ENCODE measurements at regions not wholly inside any gene's neighbourhood (a gene's known extent, or its start where the extent isn't known, plus 50 kb on each side); places are given as distances from the start of the nearest gene placed in this dataset.

- TF ChIP-seq GTF2F1 (IDR thresholded peaks at IDR 0.05; ENCODE audit: borderline replicate concordance, low read depth, low read length) (no peak), CTCF (IDR thresholded peaks at IDR 0.05; ENCODE audit: control extremely low read depth in 1 of 3, insufficient read depth in 1 of 3, low read depth in 1 of 3, low read length in 3 of 3) (no peak), CBX5 (IDR thresholded peaks at IDR 0.05; ENCODE audit: low read depth, low read length) (no peak), POLR2AphosphoS5 (IDR thresholded peaks at IDR 0.05; ENCODE audit: low read depth, low read length) (no peak), RNF2 (IDR thresholded peaks at IDR 0.05; ENCODE audit: borderline replicate concordance, low read depth, low read length, missing control alignments, poor library complexity, severe bottlenecking) (no peak), RFX5 (IDR thresholded peaks at IDR 0.05; ENCODE audit: borderline replicate concordance, low read depth, low read length) (no peak), EZH2 (IDR thresholded peaks at IDR 0.05; ENCODE audit: low read depth, low read length, severe bottlenecking) (no peak), POLR2A (IDR thresholded peaks at IDR 0.05; ENCODE audit: control extremely low read depth in 1 of 2, low read depth in 2 of 2, low read length in 2 of 2) (no peak), TAF1 (IDR thresholded peaks at IDR 0.05; ENCODE audit: low read depth, low read length) (no peak), YY1 (IDR thresholded peaks at IDR 0.05; ENCODE audit: low read depth, low read length) (no peak), FOSL1 (IDR thresholded peaks at IDR 0.05; ENCODE audit: insufficient read depth, low read depth, low read length) (no peak), JUN (IDR thresholded peaks at IDR 0.05; ENCODE audit: low read depth, low read length) (no peak), CHD2 (IDR thresholded peaks at IDR 0.05; ENCODE audit: low read length) (no peak)
These were observed 480.8 kb downstream of the XIRP2 start for GRCh38 chr2:167369083-167369482.
